Ishikawa (cell line): ENCODE measurements at regions not wholly inside any gene's neighbourhood (a gene's known extent, or its start where the extent isn't known, plus 50 kb on each side); places are given as distances from the start of the nearest gene placed in this dataset.

Source experiments
- CEBPB ChIP-seq: IDR thresholded peaks from 2 replicates; pipeline ENCODE4 v1.6.1; 2012
- CREB1 ChIP-seq: IDR thresholded peaks from 2 replicates; pipeline ENCODE4 v1.6.1; 2012; ENCODE audit warnings: low read depth
- EGR1 ChIP-seq: IDR thresholded peaks from 2 replicates; pipeline ENCODE4 v1.6.1; 2012
- EP300 ChIP-seq: IDR thresholded peaks from 2 replicates; pipeline ENCODE4 v1.6.1; 2012; ENCODE audit warnings: borderline replicate concordance
- FOXM1 ChIP-seq: IDR thresholded peaks from 2 replicates; pipeline ENCODE4 v1.6.1; 2012; ENCODE audit warnings: low read depth, borderline replicate concordance
- NFIC ChIP-seq: IDR thresholded peaks from 2 replicates; pipeline ENCODE4 v1.6.1; 2012
- RAD21 ChIP-seq: IDR thresholded peaks from 2 replicates; pipeline ENCODE4 v1.6.1; 2012; ENCODE audit warnings: low read depth
- TAF1 ChIP-seq: IDR thresholded peaks from 2 replicates; pipeline ENCODE4 v1.6.1; 2012; ENCODE audit warnings: low read depth, mild to moderate bottlenecking
- TCF12 ChIP-seq: IDR thresholded peaks from 2 replicates; pipeline ENCODE4 v1.6.1; 2012; ENCODE audit warnings: low read depth
- TEAD4 ChIP-seq: IDR thresholded peaks from 2 replicates; pipeline ENCODE4 v1.6.1; 2012
- YY1 ChIP-seq: IDR thresholded peaks from 2 replicates; pipeline ENCODE4 v1.6.1; 2012; ENCODE audit warnings: low read depth
- TF ChIP-seq, protein P1 (sequence below): IDR thresholded peaks from 2 replicates; pipeline ENCODE4 v1.6.1; 2012; ENCODE audit warnings: low read depth, mild to moderate bottlenecking
- TF ChIP-seq, protein P2 (sequence below): IDR thresholded peaks from 2 replicates; pipeline ENCODE4 v1.6.1; 2012
- TF ChIP-seq, protein P3 (sequence below): IDR thresholded peaks from 2 replicates; pipeline ENCODE4 v1.6.1; 2012

DNA sequence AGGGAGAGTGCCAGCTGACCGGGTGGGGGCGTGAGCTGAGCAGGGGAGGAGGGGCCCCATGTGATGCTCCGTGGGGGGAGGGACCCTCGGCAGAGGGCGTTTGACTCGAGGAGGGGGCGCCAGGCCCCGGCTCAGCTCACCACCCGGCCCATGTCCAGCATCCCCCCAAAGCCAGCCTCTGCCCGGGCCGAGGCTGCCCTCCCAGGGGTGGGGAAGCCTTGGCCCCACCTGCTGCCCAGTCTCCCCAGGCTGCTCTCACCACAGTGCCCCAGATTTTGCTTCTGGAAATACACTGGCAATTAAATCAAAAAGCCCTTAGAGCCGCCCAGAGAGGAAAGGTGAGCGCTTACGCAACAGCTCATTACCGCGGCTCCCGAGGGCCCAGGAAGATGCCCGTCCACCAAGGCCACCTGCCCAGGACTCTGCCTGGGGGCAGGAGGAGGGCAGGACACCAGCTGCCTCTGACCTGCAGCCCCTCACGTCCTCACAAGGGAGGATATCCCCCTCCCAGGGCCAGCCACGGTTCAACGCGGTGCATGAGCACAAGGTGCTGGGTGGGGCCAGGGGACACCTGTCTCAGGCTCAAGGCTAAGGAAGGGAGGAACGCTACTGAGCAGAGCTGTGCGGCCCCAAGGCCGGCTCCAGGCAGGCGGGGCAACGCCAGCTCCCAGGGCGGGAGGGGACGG, 70.0 kb upstream of the INPP5A start:
- TF ChIP-seq EP300 (no peak), TAF1 (no peak), FOXM1 (no peak), TCF12 (no peak), CEBPB (peak; percentile 93), NFIC (no peak), RAD21 (no peak), YY1 (no peak), TEAD4 (no peak), CREB1 (no peak), EGR1 (no peak)
- TF ChIP-seq, protein P1, sequence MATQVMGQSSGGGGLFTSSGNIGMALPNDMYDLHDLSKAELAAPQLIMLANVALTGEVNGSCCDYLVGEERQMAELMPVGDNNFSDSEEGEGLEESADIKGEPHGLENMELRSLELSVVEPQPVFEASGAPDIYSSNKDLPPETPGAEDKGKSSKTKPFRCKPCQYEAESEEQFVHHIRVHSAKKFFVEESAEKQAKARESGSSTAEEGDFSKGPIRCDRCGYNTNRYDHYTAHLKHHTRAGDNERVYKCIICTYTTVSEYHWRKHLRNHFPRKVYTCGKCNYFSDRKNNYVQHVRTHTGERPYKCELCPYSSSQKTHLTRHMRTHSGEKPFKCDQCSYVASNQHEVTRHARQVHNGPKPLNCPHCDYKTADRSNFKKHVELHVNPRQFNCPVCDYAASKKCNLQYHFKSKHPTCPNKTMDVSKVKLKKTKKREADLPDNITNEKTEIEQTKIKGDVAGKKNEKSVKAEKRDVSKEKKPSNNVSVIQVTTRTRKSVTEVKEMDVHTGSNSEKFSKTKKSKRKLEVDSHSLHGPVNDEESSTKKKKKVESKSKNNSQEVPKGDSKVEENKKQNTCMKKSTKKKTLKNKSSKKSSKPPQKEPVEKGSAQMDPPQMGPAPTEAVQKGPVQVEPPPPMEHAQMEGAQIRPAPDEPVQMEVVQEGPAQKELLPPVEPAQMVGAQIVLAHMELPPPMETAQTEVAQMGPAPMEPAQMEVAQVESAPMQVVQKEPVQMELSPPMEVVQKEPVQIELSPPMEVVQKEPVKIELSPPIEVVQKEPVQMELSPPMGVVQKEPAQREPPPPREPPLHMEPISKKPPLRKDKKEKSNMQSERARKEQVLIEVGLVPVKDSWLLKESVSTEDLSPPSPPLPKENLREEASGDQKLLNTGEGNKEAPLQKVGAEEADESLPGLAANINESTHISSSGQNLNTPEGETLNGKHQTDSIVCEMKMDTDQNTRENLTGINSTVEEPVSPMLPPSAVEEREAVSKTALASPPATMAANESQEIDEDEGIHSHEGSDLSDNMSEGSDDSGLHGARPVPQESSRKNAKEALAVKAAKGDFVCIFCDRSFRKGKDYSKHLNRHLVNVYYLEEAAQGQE, result no peak
- TF ChIP-seq, protein P2, sequence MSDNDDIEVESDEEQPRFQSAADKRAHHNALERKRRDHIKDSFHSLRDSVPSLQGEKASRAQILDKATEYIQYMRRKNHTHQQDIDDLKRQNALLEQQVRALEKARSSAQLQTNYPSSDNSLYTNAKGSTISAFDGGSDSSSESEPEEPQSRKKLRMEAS, result no peak
- TF ChIP-seq, protein P3, sequence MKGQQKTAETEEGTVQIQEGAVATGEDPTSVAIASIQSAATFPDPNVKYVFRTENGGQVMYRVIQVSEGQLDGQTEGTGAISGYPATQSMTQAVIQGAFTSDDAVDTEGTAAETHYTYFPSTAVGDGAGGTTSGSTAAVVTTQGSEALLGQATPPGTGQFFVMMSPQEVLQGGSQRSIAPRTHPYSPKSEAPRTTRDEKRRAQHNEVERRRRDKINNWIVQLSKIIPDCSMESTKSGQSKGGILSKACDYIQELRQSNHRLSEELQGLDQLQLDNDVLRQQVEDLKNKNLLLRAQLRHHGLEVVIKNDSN, result no peak
